Cardiac fibroblast (primary cell): ENCODE measurements at regions not wholly inside any gene's neighbourhood (a gene's known extent, or its start where the extent isn't known, plus 50 kb on each side); places are given as distances from the start of the nearest gene placed in this dataset.

ENCODE experiments used
- DNase-seq, 2 donors: peaks; one replicate each; pipeline versions ENCODE4 v3.0.0 to v3.0.0-alpha.2; 2010; ENCODE audit warnings: low read depth in 2 of 2
- H3K4me3 ChIP-seq, 2 donors: replicated peaks in 1 of 2; 1 replicate in 1 of 2; 2 replicates in 1 of 2; pipeline ENCODE4 v1.5.1; 2011; ENCODE audit warnings: low read depth in 2 of 2, low read length in 2 of 2, mild to moderate bottlenecking in 2 of 2, moderate library complexity in 1 of 2
- CTCF ChIP-seq: IDR thresholded peaks from one replicate; pipeline ENCODE4 v1.5.1; 2011; ENCODE audit warnings: low read depth, mild to moderate bottlenecking, low read length, inconsistent platforms

GRCh38 chr15:95377258-95377852 lies 953.1 kb upstream of the NR2F2 start:
- no peak for DNase-seq
- H3K4me3 ChIP-seq = no peak overlapping the region
- no peak for TF ChIP-seq CTCF

GRCh38 chr15:95394186-95395067 lies 936.1 kb upstream of the NR2F2 start:
- H3K4me3 ChIP-seq = no peak overlapping the region
- DNase-seq = peak; percentile 53 to 68
- no peak for TF ChIP-seq CTCF

GRCh38 chr15:95400428-95400827 lies 930.1 kb upstream of the NR2F2 start:
- DNase-seq = no peak
- TF ChIP-seq CTCF = no peak
- no peak overlapping the region for H3K4me3 ChIP-seq

- no peak for TF ChIP-seq CTCF
- H3K4me3 ChIP-seq = no peak overlapping the region
- no peak for DNase-seq
Measured at GRCh38 chr15:95401587-95401986, 928.9 kb upstream of the NR2F2 start.

- H3K4me3 ChIP-seq = no peak overlapping the region
- DNase-seq = peak; percentile 58 to 62
- TF ChIP-seq CTCF = no peak
Measured at GRCh38 chr15:95405447-95405846, 925.1 kb upstream of the NR2F2 start.

- no peak for TF ChIP-seq CTCF
- H3K4me3 ChIP-seq = no peak overlapping the region
- DNase-seq = no peak
Measured at GRCh38 chr15:95407534-95407933, 923.0 kb upstream of the NR2F2 start.

- peak in 1 of 2 donors; percentile 13 for DNase-seq
- TF ChIP-seq CTCF = no peak
- no peak overlapping the region for H3K4me3 ChIP-seq
Measured at GRCh38 chr15:95409211-95409610, 921.3 kb upstream of the NR2F2 start.
